H1 (cell line): ENCODE measurements at regions not wholly inside any gene's neighbourhood (a gene's known extent, or its start where the extent isn't known, plus 50 kb on each side); places are given as distances from the start of the nearest gene placed in this dataset.

Experiments used
- BCL11A ChIP-seq, 2 experiments: IDR thresholded peaks; one replicate each; pipeline ENCODE4 v1.6.1; 2011; ENCODE audit warnings: low read depth in 2 of 2, low read length in 2 of 2, mild to moderate bottlenecking in 2 of 2
- CEBPB ChIP-seq: IDR thresholded peaks from 2 replicates; pipeline ENCODE4 v1.6.1; 2012; ENCODE audit warnings: low read depth, low read length
- CHD2 ChIP-seq: IDR thresholded peaks from 2 replicates; pipeline ENCODE4 v1.6.1; 2012; ENCODE audit warnings: low read length, improper control_type of control experiment
- RNF2 ChIP-seq: fragments of 200-900, 300-1000 bp; sonication (generic); IDR thresholded peaks from 2 replicates; pipeline ENCODE4 v1.7.1; 2016; ENCODE audit warnings: borderline replicate concordance, low read depth, mild to moderate bottlenecking, antibody characterized with exemption, low read length; ENCODE audit not compliant: poor library complexity, severe bottlenecking; ENCODE audit errors: missing control alignments
- SUZ12 ChIP-seq: fragments of 200-600 bp; sonication (generic); IDR thresholded peaks from 2 replicates; pipeline ENCODE4 v1.6.1; 2012; ENCODE audit warnings: mild to moderate bottlenecking, inconsistent platforms, low read length, moderate library complexity, mixed read lengths
- TAF1 ChIP-seq: IDR thresholded peaks from 2 replicates; pipeline ENCODE4 v1.6.1; 2011; ENCODE audit warnings: mild to moderate bottlenecking, low read depth, low read length
- TF ChIP-seq, protein P1 (sequence below): fragments of 300-600 bp; sonication (generic); IDR thresholded peaks from 2 replicates; pipeline ENCODE4 v1.7.1; 2012; ENCODE audit warnings: low read length, moderate library complexity, mild to moderate bottlenecking, inconsistent platforms; ENCODE audit not compliant: insufficient replicate concordance
- TF ChIP-seq, protein P2 (sequence below): IDR thresholded peaks from 2 replicates; pipeline ENCODE4 v1.6.1; 2012; ENCODE audit warnings: inconsistent platforms
- TF ChIP-seq, protein P3 (sequence below), 3 experiments: IDR thresholded peaks; 1 replicate in 2 of 3; 2 replicates in 1 of 3; pipeline versions ENCODE4 v1.5.1 to v1.6.1; 2011; ENCODE audit warnings: low read length in 3 of 3, mild to moderate bottlenecking in 3 of 3, inconsistent platforms in 2 of 3, low read depth in 1 of 3, moderate library complexity in 1 of 3; ENCODE audit not compliant: insufficient read depth in 1 of 3; ENCODE audit errors: control extremely low read depth in 1 of 3

DNA sequence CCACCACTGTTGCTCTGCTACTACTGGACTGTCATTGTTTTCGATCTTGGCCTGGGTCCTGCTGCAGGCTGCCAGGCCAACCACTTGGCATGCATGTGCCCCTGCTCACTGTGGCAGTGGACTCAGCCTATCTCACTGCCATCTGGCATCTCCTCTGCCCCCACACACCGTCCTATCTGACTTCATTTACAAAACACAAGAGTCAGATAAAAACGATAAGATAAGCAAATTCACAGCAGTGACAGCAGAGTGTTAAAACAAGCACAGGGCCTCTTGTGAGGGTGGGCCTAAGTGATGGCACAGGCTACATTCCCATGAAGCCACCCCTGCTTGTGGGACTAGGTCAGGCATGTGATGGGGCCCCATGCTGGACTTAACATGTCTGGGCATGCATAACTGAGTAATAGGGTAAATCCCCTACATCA lies 68.1 kb downstream of the CRYGS start (continued):
- TF ChIP-seq, protein P1, sequence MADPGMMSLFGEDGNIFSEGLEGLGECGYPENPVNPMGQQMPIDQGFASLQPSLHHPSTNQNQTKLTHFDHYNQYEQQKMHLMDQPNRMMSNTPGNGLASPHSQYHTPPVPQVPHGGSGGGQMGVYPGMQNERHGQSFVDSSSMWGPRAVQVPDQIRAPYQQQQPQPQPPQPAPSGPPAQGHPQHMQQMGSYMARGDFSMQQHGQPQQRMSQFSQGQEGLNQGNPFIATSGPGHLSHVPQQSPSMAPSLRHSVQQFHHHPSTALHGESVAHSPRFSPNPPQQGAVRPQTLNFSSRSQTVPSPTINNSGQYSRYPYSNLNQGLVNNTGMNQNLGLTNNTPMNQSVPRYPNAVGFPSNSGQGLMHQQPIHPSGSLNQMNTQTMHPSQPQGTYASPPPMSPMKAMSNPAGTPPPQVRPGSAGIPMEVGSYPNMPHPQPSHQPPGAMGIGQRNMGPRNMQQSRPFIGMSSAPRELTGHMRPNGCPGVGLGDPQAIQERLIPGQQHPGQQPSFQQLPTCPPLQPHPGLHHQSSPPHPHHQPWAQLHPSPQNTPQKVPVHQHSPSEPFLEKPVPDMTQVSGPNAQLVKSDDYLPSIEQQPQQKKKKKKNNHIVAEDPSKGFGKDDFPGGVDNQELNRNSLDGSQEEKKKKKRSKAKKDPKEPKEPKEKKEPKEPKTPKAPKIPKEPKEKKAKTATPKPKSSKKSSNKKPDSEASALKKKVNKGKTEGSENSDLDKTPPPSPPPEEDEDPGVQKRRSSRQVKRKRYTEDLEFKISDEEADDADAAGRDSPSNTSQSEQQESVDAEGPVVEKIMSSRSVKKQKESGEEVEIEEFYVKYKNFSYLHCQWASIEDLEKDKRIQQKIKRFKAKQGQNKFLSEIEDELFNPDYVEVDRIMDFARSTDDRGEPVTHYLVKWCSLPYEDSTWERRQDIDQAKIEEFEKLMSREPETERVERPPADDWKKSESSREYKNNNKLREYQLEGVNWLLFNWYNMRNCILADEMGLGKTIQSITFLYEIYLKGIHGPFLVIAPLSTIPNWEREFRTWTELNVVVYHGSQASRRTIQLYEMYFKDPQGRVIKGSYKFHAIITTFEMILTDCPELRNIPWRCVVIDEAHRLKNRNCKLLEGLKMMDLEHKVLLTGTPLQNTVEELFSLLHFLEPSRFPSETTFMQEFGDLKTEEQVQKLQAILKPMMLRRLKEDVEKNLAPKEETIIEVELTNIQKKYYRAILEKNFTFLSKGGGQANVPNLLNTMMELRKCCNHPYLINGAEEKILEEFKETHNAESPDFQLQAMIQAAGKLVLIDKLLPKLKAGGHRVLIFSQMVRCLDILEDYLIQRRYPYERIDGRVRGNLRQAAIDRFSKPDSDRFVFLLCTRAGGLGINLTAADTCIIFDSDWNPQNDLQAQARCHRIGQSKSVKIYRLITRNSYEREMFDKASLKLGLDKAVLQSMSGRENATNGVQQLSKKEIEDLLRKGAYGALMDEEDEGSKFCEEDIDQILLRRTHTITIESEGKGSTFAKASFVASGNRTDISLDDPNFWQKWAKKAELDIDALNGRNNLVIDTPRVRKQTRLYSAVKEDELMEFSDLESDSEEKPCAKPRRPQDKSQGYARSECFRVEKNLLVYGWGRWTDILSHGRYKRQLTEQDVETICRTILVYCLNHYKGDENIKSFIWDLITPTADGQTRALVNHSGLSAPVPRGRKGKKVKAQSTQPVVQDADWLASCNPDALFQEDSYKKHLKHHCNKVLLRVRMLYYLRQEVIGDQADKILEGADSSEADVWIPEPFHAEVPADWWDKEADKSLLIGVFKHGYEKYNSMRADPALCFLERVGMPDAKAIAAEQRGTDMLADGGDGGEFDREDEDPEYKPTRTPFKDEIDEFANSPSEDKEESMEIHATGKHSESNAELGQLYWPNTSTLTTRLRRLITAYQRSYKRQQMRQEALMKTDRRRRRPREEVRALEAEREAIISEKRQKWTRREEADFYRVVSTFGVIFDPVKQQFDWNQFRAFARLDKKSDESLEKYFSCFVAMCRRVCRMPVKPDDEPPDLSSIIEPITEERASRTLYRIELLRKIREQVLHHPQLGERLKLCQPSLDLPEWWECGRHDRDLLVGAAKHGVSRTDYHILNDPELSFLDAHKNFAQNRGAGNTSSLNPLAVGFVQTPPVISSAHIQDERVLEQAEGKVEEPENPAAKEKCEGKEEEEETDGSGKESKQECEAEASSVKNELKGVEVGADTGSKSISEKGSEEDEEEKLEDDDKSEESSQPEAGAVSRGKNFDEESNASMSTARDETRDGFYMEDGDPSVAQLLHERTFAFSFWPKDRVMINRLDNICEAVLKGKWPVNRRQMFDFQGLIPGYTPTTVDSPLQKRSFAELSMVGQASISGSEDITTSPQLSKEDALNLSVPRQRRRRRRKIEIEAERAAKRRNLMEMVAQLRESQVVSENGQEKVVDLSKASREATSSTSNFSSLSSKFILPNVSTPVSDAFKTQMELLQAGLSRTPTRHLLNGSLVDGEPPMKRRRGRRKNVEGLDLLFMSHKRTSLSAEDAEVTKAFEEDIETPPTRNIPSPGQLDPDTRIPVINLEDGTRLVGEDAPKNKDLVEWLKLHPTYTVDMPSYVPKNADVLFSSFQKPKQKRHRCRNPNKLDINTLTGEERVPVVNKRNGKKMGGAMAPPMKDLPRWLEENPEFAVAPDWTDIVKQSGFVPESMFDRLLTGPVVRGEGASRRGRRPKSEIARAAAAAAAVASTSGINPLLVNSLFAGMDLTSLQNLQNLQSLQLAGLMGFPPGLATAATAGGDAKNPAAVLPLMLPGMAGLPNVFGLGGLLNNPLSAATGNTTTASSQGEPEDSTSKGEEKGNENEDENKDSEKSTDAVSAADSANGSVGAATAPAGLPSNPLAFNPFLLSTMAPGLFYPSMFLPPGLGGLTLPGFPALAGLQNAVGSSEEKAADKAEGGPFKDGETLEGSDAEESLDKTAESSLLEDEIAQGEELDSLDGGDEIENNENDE = no peak
- TF ChIP-seq, protein P2, sequence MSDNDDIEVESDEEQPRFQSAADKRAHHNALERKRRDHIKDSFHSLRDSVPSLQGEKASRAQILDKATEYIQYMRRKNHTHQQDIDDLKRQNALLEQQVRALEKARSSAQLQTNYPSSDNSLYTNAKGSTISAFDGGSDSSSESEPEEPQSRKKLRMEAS = no peak
- no peak for TF ChIP-seq BCL11A (IDR thresholded peaks at IDR 0.05; ENCODE audit: low read depth in 2 of 2, low read length in 2 of 2)
- no peak for TF ChIP-seq TAF1
- TF ChIP-seq CHD2 = no peak
- no peak for TF ChIP-seq RNF2
- TF ChIP-seq, protein P3, sequence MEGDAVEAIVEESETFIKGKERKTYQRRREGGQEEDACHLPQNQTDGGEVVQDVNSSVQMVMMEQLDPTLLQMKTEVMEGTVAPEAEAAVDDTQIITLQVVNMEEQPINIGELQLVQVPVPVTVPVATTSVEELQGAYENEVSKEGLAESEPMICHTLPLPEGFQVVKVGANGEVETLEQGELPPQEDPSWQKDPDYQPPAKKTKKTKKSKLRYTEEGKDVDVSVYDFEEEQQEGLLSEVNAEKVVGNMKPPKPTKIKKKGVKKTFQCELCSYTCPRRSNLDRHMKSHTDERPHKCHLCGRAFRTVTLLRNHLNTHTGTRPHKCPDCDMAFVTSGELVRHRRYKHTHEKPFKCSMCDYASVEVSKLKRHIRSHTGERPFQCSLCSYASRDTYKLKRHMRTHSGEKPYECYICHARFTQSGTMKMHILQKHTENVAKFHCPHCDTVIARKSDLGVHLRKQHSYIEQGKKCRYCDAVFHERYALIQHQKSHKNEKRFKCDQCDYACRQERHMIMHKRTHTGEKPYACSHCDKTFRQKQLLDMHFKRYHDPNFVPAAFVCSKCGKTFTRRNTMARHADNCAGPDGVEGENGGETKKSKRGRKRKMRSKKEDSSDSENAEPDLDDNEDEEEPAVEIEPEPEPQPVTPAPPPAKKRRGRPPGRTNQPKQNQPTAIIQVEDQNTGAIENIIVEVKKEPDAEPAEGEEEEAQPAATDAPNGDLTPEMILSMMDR (IDR thresholded peaks at IDR 0.05; ENCODE audit: control extremely low read depth in 1 of 3, insufficient read depth in 1 of 3, low read depth in 1 of 3, low read length in 3 of 3) = no peak
- TF ChIP-seq CEBPB = no peak
- no peak for TF ChIP-seq SUZ12
- TF ChIP-seq, all 59 proteins: peak for 0
